PC-9 (cell line): ENCODE measurements at regions not wholly inside any gene's neighbourhood (a gene's known extent, or its start where the extent isn't known, plus 50 kb on each side); places are given as distances from the start of the nearest gene placed in this dataset.

Experiments
- BruUV-seq: library from RNA; stranded (reverse); fragments of 400-500 nt; replicated peaks from 2 replicates; lab custom pipeline; 2021; lab: Mats Ljungman, UMichigan
- CTCF ChIA-PET: fragments of 300-600 bp; sonication (Branson Sonifier 250); formaldehyde crosslinking; loops from one replicate; lab custom pipeline; 2022; ENCODE audit warnings: antibody characterized with exemption; lab: Charles Lee
- POLR2A ChIA-PET: fragments of 300-600 bp; sonication (Branson Sonifier 250); formaldehyde crosslinking; loops from one replicate; lab custom pipeline; 2022; ENCODE audit warnings: antibody characterized with exemption; ENCODE audit not compliant: unreplicated experiment; lab: Charles Lee
- DNase-seq, 2 experiments: peaks; one replicate each; pipeline versions ENCODE4 v3.0.0 to v3.0.0-alpha.2; 2015 to 2022; ENCODE audit warnings: mixed read lengths in 1 of 2
- H2AFZ ChIP-seq: fragments of 200-600 bp; sonication (generic); 2 replicates; pipeline ENCODE4 v1.8.1; 2017; ENCODE audit warnings: antibody characterized with exemption
- H3F3A ChIP-seq: fragments of 200-600 bp; sonication (generic); 2 replicates; pipeline ENCODE4 v1.8.1; 2017; ENCODE audit warnings: antibody characterized with exemption, mild to moderate bottlenecking, low read depth; ENCODE audit not compliant: insufficient read depth
- H3K27ac ChIP-seq: fragments of 200-600 bp; sonication (generic); 2 replicates; pipeline ENCODE4 v1.6.1; 2016; ENCODE audit warnings: mixed run types
- H3K27me3 ChIP-seq: fragments of 200-600 bp; sonication (generic); 2 replicates; pipeline ENCODE4 v1.6.1; 2016; ENCODE audit warnings: low read depth, mixed run types; ENCODE audit not compliant: insufficient read depth
- H3K36me3 ChIP-seq: fragments of 200-600 bp; sonication (generic); 2 replicates; pipeline ENCODE4 v1.6.1; 2016; ENCODE audit warnings: low read depth, mixed run types
- H3K4me1 ChIP-seq: fragments of 200-600 bp; sonication (generic); replicated peaks from 2 replicates; pipeline ENCODE4 v1.6.1; 2016; ENCODE audit warnings: mixed run types; ENCODE audit not compliant: insufficient read depth
- H3K4me2 ChIP-seq: fragments of 200-600 bp; sonication (generic); 2 replicates; pipeline ENCODE4 v1.6.1; 2017; ENCODE audit warnings: mixed run types
- H3K4me3 ChIP-seq: fragments of 200-600 bp; sonication (generic); 2 replicates; pipeline ENCODE4 v1.6.1; 2016; ENCODE audit warnings: mixed run types
- H3K79me2 ChIP-seq: fragments of 200-600 bp; sonication (generic); 2 replicates; pipeline ENCODE4 v1.6.1; 2017; ENCODE audit warnings: low read depth, mixed run types
- H3K9me2 ChIP-seq: fragments of 200-600 bp; sonication (generic); 2 replicates; pipeline ENCODE4 v1.8.1; 2017; ENCODE audit warnings: mild to moderate bottlenecking; ENCODE audit not compliant: insufficient read depth
- H3K9me3 ChIP-seq: fragments of 200-600 bp; sonication (generic); 2 replicates; pipeline ENCODE4 v1.8.1; 2016; ENCODE audit warnings: low read depth; ENCODE audit not compliant: insufficient read depth
- H4K20me1 ChIP-seq: fragments of 200-600 bp; sonication (generic); 2 replicates; pipeline ENCODE4 v1.8.1; 2017; ENCODE audit not compliant: insufficient read depth
- CTCF ChIP-seq: fragments of 200-600 bp; sonication (generic); conservative IDR thresholded peaks from 2 replicates; pipeline ENCODE4 v1.6.1; 2017; ENCODE audit warnings: mixed run types, antibody characterized with exemption, mild to moderate bottlenecking, moderate library complexity
- EZH2 ChIP-seq: fragments of 200-600 bp; sonication (generic); IDR thresholded peaks from 2 replicates; pipeline ENCODE4 v1.8.0; 2017; ENCODE audit warnings: antibody characterized with exemption, low read depth
- intact Hi-C: fragments of 100-400 bp; cut with micrococcal nuclease; formaldehyde crosslinking; loops from one replicate; pipeline ENCODE4 v1.10.0; 2022; ENCODE audit not compliant: unreplicated experiment

GRCh38 chr1:81560629-81561028 lies 240.1 kb upstream of the ADGRL2 start:
- CTCF ChIA-PET: no interaction called here
- no peaks in the 10 kb centered on the region for H3K9me3 ChIP-seq
- 0 out of 2 replicates have a peak, but pooled peaks cover 5% of the 10 kb centered on the region for H3K4me1 ChIP-seq
- TF ChIP-seq EZH2 (no peak), CTCF (no peak)
- POLR2A ChIA-PET: no interaction called here
- BruUV-seq: no TSS peak
- H3K27me3 ChIP-seq: no peaks in the 10 kb centered on the region
- intact Hi-C loops: no loop called here
- no peak overlapping the region for H3K27ac ChIP-seq
- no peaks in the 10 kb centered on the region for H4K20me1 ChIP-seq
- H3K4me2 ChIP-seq: no peak overlapping the region
- H3F3A ChIP-seq: no peaks in the 10 kb centered on the region
- no peaks in the 10 kb centered on the region for H3K79me2 ChIP-seq
- H3K4me3 ChIP-seq: no peak overlapping the region
- no peaks in the 10 kb centered on the region for H3K9me2 ChIP-seq
- no peak overlapping the region for H2AFZ ChIP-seq
- H3K36me3 ChIP-seq: no peaks in the 10 kb centered on the region
- no peak for DNase-seq

- H2AFZ ChIP-seq: no peak overlapping the region
- no peak overlapping the region for H3K4me2 ChIP-seq
- H3K4me1 ChIP-seq: 0 out of 2 replicates have a peak, but pooled peaks cover 5% of the 10 kb centered on the region
- H3K79me2 ChIP-seq: no peaks in the 10 kb centered on the region
- intact Hi-C loops: no loop called here
- H4K20me1 ChIP-seq: no peaks in the 10 kb centered on the region
- no peak for DNase-seq
- TF ChIP-seq CTCF: peak; percentile 67
- TF ChIP-seq EZH2: no peak
- BruUV-seq: no TSS peak
- POLR2A ChIA-PET: no interaction called here
- no peak overlapping the region for H3K27ac ChIP-seq
- H3K36me3 ChIP-seq: no peaks in the 10 kb centered on the region
- no peaks in the 10 kb centered on the region for H3K27me3 ChIP-seq
- no peaks in the 10 kb centered on the region for H3F3A ChIP-seq
- no peaks in the 10 kb centered on the region for H3K9me3 ChIP-seq
- H3K9me2 ChIP-seq: no peaks in the 10 kb centered on the region
- H3K4me3 ChIP-seq: no peak overlapping the region
- CTCF ChIA-PET: no interaction called here
Measured at GRCh38 chr1:81559662-81560350, 240.9 kb upstream of the ADGRL2 start.

- Histone ChIP-seq H3K79me2 (no peaks in the 10 kb centered on the region), H3K27ac (no peak overlapping the region), H3K9me2 (no peaks in the 10 kb centered on the region), H3K9me3 (no peaks in the 10 kb centered on the region; the same call in 1 of the 2 replicates), H4K20me1 (no peaks in the 10 kb centered on the region), H3K4me3 (no peak overlapping the region), H3K27me3 (no peaks in the 10 kb centered on the region), H2AFZ (no peak overlapping the region), H3K36me3 (no peaks in the 10 kb centered on the region), H3K4me1 (0 out of 2 replicates have a peak, but pooled peaks cover 5% of the 10 kb centered on the region), H3F3A (no peaks in the 10 kb centered on the region), H3K4me2 (no peak overlapping the region)
- ChIA-PET POLR2A (no interaction called here), CTCF (no interaction called here)
- intact Hi-C loops: no loop called here
- peak in 1 of 2 experiments; percentile 65 for DNase-seq
- BruUV-seq: no TSS peak
- TF ChIP-seq EZH2 (no peak), CTCF (no peak)
Measured at GRCh38 chr1:81558291-81559076, 242.2 kb upstream of the ADGRL2 start.
